Breast epithelium (tissue), 3 donors: ENCODE measurements at regions not wholly inside any gene's neighbourhood (a gene's known extent, or its start where the extent isn't known, plus 50 kb on each side); places are given as distances from the start of the nearest gene placed in this dataset.

ENCODE experiments used
- POLR2AphosphoS5 ChIP-seq, 3 donors: sonication (generic); formaldehyde crosslinking; IDR thresholded peaks; one replicate each; pipeline ENCODE4 v1.6.1; 2017; ENCODE audit warnings: antibody characterized with exemption in 3 of 3
- TF ChIP-seq, protein P1 (sequence below), 3 donors: fragments of 450-650 bp; IDR thresholded peaks; one replicate each; pipeline ENCODE4 v1.5.1; 2016 to 2017; ENCODE audit warnings: antibody characterized with exemption in 3 of 3, mild to moderate bottlenecking in 3 of 3, moderate library complexity in 3 of 3

DNA sequence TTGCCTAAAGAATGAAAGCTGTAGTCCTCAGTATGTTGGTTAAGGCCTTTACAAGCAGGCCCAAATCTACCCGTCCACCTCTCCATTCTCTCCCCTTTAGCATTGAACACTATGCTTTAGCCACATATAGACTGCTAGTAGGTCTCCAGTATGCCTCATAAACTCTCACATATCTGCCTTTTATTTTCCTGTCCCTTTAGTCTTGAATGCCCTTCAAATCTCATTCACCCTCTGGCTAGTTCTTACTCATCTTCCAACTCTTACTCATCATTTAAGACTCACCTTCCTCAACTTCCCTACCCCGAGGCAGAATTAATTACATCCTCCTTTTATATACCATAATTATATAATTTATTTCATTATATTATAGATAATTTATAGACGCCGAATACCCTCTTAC, 78.7 kb upstream of the TSPAN2 start:
- TF ChIP-seq, protein P1, sequence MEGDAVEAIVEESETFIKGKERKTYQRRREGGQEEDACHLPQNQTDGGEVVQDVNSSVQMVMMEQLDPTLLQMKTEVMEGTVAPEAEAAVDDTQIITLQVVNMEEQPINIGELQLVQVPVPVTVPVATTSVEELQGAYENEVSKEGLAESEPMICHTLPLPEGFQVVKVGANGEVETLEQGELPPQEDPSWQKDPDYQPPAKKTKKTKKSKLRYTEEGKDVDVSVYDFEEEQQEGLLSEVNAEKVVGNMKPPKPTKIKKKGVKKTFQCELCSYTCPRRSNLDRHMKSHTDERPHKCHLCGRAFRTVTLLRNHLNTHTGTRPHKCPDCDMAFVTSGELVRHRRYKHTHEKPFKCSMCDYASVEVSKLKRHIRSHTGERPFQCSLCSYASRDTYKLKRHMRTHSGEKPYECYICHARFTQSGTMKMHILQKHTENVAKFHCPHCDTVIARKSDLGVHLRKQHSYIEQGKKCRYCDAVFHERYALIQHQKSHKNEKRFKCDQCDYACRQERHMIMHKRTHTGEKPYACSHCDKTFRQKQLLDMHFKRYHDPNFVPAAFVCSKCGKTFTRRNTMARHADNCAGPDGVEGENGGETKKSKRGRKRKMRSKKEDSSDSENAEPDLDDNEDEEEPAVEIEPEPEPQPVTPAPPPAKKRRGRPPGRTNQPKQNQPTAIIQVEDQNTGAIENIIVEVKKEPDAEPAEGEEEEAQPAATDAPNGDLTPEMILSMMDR (IDR thresholded peaks at IDR 0.05): no peak
- TF ChIP-seq POLR2AphosphoS5 (IDR thresholded peaks at IDR 0.05): no peak
